Osteoblast (primary cell): ENCODE measurements at regions not wholly inside any gene's neighbourhood (a gene's known extent, or its start where the extent isn't known, plus 50 kb on each side); places are given as distances from the start of the nearest gene placed in this dataset.

ENCODE experiments used
- DNase-seq: peaks from one replicate; pipeline ENCODE4 v3.0.0; 2011; ENCODE audit warnings: low spot score, mixed read lengths; ENCODE audit not compliant: insufficient read length; ENCODE audit errors: missing footprints
- H2AFZ ChIP-seq: 2 replicates; pipeline ENCODE4 v1.6.0; 2011; ENCODE audit warnings: mild to moderate bottlenecking, low read length
- H3K27ac ChIP-seq: 2 replicates; pipeline ENCODE4 v1.5.1; 2011; ENCODE audit warnings: mild to moderate bottlenecking, low read depth, low read length, moderate library complexity
- H3K27me3 ChIP-seq: 2 replicates; pipeline ENCODE4 v1.6.0; 2012; ENCODE audit warnings: mild to moderate bottlenecking, control low read depth, inconsistent platforms, low read length, moderate library complexity; ENCODE audit not compliant: insufficient read depth
- H3K36me3 ChIP-seq: 2 replicates; pipeline ENCODE4 v1.5.1; 2011; ENCODE audit warnings: mild to moderate bottlenecking, low read length, control low read depth, moderate library complexity; ENCODE audit not compliant: insufficient read depth
- H3K4me1 ChIP-seq: 2 replicates; pipeline ENCODE4 v1.5.1; 2011; ENCODE audit warnings: mild to moderate bottlenecking, low read length, control low read depth, moderate library complexity; ENCODE audit not compliant: insufficient read depth
- H3K4me2 ChIP-seq: 2 replicates; pipeline ENCODE4 v1.6.0; 2011; ENCODE audit warnings: mild to moderate bottlenecking, low read length; ENCODE audit not compliant: insufficient read depth
- H3K4me3 ChIP-seq: fragments of 200-600 bp; sonication (generic); 3 replicates; pipeline ENCODE4 v1.5.1; 2012; ENCODE audit warnings: mild to moderate bottlenecking, low read length, inconsistent platforms; ENCODE audit not compliant: insufficient read depth
- H3K79me2 ChIP-seq: 2 replicates; pipeline ENCODE4 v1.6.0; 2012; ENCODE audit warnings: mild to moderate bottlenecking, low read length, control low read depth, inconsistent platforms; ENCODE audit not compliant: insufficient read depth
- H3K9me3 ChIP-seq: 2 replicates; pipeline ENCODE4 v1.5.1; 2011; ENCODE audit warnings: low read depth, low read length, control low read depth
- H4K20me1 ChIP-seq: 2 replicates; pipeline ENCODE4 v1.6.0; 2012; ENCODE audit warnings: mild to moderate bottlenecking, low read length, control low read depth; ENCODE audit not compliant: insufficient read depth
- CTCF ChIP-seq: IDR thresholded peaks from 2 replicates; pipeline ENCODE4 v1.5.1; 2011; ENCODE audit warnings: mild to moderate bottlenecking, low read depth, low read length, moderate library complexity; ENCODE audit errors: extremely low read depth

DNA sequence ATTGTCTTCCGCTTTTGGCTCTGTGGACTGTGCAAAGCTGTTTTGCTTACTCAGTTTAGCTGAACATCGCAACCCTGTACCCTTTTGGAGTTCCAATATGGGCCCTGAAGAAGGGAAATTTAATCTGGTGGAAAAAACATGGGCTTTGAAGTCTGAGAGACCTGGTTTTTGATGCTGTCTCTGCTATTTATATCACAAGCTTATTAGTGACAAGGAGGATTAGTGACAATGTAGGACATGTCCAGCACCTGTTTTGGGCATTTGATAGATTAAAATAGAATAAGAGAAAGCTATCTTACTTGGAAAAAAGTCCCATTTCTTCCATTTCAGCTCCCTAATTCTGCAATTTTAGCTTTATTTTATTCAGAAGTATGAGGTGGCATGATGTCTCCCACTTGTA, 417.3 kb downstream of the SPRY1 start:
- Histone ChIP-seq H3K4me2 (no peak overlapping the region), H3K27me3 (no peaks in the 10 kb centered on the region), H3K36me3 (no peaks in the 10 kb centered on the region), H4K20me1 (no peaks in the 10 kb centered on the region), H3K9me3 (no peaks in the 10 kb centered on the region), H3K4me3 (no peak overlapping the region), H3K79me2 (no peaks in the 10 kb centered on the region), H3K4me1 (no peaks in the 10 kb centered on the region), H3K27ac (no peak overlapping the region), H2AFZ (no peak overlapping the region)
- TF ChIP-seq CTCF: no peak
- DNase-seq: no peak

GRCh38 chr4:123816462-123816861, 419.9 kb downstream of the SPRY1 start:
- no peaks in the 10 kb centered on the region for H3K36me3 ChIP-seq
- H3K9me3 ChIP-seq: no peaks in the 10 kb centered on the region
- H4K20me1 ChIP-seq: no peaks in the 10 kb centered on the region
- no peak for TF ChIP-seq CTCF
- no peak overlapping the region for H3K4me3 ChIP-seq
- peaks cover 5% of the 10 kb centered on the region for H3K4me1 ChIP-seq
- no peak overlapping the region for H3K4me2 ChIP-seq
- no peak for DNase-seq
- no peaks in the 10 kb centered on the region for H3K27me3 ChIP-seq
- H2AFZ ChIP-seq: no peak overlapping the region
- H3K79me2 ChIP-seq: no peaks in the 10 kb centered on the region
- H3K27ac ChIP-seq: no peak overlapping the region

- H2AFZ ChIP-seq: no peak overlapping the region
- H3K4me3 ChIP-seq: no peak overlapping the region
- H4K20me1 ChIP-seq: no peaks in the 10 kb centered on the region
- H3K9me3 ChIP-seq: no peaks in the 10 kb centered on the region
- no peaks in the 10 kb centered on the region for H3K79me2 ChIP-seq
- TF ChIP-seq CTCF: no peak
- no peak for DNase-seq
- no peaks in the 10 kb centered on the region for H3K27me3 ChIP-seq
- H3K27ac ChIP-seq: no peak overlapping the region
- H3K4me1 ChIP-seq: peaks cover 5% of the 10 kb centered on the region
- no peak overlapping the region for H3K4me2 ChIP-seq
- no peaks in the 10 kb centered on the region for H3K36me3 ChIP-seq
These were observed 420.6 kb downstream of the SPRY1 start for GRCh38 chr4:123817025-123817688.

DNA sequence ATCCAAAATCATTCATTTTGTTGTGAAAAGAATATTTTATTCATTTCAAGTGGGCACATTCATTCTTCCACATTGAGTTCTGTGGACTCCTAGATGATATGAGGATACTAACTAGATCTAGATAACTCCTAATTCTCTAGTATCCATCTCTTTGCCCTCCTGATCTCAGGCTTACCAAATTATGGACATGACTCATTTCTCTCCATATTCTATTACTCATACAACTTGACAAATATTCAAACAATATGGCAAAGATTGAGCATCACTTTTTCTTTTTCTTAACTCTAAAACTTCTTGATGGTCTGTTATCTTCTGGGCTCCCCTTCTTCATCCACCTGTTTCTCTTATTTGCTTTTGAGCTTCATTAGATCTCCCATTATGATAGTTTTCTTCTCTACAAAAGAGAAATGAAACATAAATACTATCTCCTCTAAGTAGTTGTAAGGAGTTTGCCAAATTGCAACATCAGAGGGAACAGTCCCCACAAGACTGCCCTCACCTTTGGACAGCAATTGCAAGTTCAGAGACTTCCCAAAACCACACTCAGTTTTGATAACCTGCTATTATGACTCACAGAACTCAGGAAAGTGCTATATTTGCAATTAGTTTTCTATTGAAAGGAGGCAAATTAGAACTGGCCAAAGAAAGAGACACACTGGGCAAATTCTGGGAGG, 422.9 kb downstream of the SPRY1 start:
- DNase-seq: peak; percentile 78
- no peak overlapping the region for H3K4me2 ChIP-seq

More for the DNA sequence above, 422.9 kb downstream of the SPRY1 start:
- H3K79me2 ChIP-seq: no peaks in the 10 kb centered on the region
- no peaks in the 10 kb centered on the region for H3K9me3 ChIP-seq
- no peak overlapping the region for H2AFZ ChIP-seq
- H4K20me1 ChIP-seq: no peaks in the 10 kb centered on the region
- H3K27ac ChIP-seq: no peak overlapping the region
- no peak overlapping the region for H3K4me3 ChIP-seq
- H3K27me3 ChIP-seq: no peaks in the 10 kb centered on the region
- peaks cover 8% of the 10 kb centered on the region for H3K4me1 ChIP-seq
- no peaks in the 10 kb centered on the region for H3K36me3 ChIP-seq
- no peak for TF ChIP-seq CTCF
